ENCODE measurements at regions not wholly inside any gene's neighbourhood (a gene's known extent, or its start where the extent isn't known, plus 50 kb on each side); places are given as distances from the start of the nearest gene placed in this dataset.

GRCh38 chr18:28560331-28560730, 383.4 kb upstream of the CDH2 start:
- DNase-seq (ENCODE audit: low read depth, low spot score) (no peak), ATAC-seq (no peak), FAIRE-seq (no peak)
- no peaks in the 10 kb centered on the region for H3K4me1 ChIP-seq (ENCODE audit: control insufficient read depth, insufficient read depth, low read length)
- RAD21 ChIA-PET (ENCODE audit: unreplicated experiment) = no interaction called here
- H3K79me2 ChIP-seq (ENCODE audit: control insufficient read depth, insufficient read depth, low read length) = no peaks in the 10 kb centered on the region
- no peaks in the 10 kb centered on the region for H4K20me1 ChIP-seq (ENCODE audit: control insufficient read depth, insufficient read depth)
- POLR2A ChIA-PET = no interaction called here
- H3K27ac ChIP-seq (ENCODE audit: control insufficient read depth, insufficient read depth) = no peak overlapping the region
- no peaks in the 10 kb centered on the region for H3K27me3 ChIP-seq (replicated peaks in 1 of 2; ENCODE audit: control insufficient read depth in 2 of 2, insufficient read depth in 2 of 2, low read length in 1 of 2)
- BruUV-seq (replicated peaks) = no TSS peak
- H3K9ac ChIP-seq (ENCODE audit: control insufficient read depth, insufficient read depth, low read length) = no peak overlapping the region
- SMC1A ChIA-PET (ENCODE audit: uncharacterized antibody, unreplicated experiment) = interaction anchor here (0.6 kb wide), 1 partner anchor 24 kb away, joined by 4 read pairs; no protein-coding TSS in a partner anchor
- in situ Hi-C loops (cut with MboI) (no loop called here), intact Hi-C loops (cut with micrococcal nuclease; ENCODE audit: unreplicated experiment) (no loop called here)
- H3K4me2 ChIP-seq (ENCODE audit: control insufficient read depth, insufficient read depth) = no peak overlapping the region
- no peaks in the 10 kb centered on the region for H3K36me3 ChIP-seq (ENCODE audit: control insufficient read depth in 2 of 2, insufficient read depth in 2 of 2, low read length in 1 of 2)
- H2AFZ ChIP-seq (ENCODE audit: control insufficient read depth, low read depth, low read length) = no peak overlapping the region
- CTCF ChIA-PET = interaction anchor here (0.6 to 1.2 kb wide), 2 partner anchors 21 to 1680 kb away, joined by 3 read pairs; no protein-coding TSS in a partner anchor
- no peaks in the 10 kb centered on the region for H3K9me3 ChIP-seq (replicated peaks; ENCODE audit: control insufficient read depth, insufficient read depth, low read length)
- H3K4me3 ChIP-seq = no peak overlapping the region
- TF ChIP-seq TCF12 (IDR thresholded peaks at IDR 0.05; ENCODE audit: low read depth, low read length) = no peak
- no peak for TF ChIP-seq IRF5 (IDR thresholded peaks at IDR 0.05; ENCODE audit: borderline replicate concordance)
- TF ChIP-seq PBX3 (IDR thresholded peaks at IDR 0.05; ENCODE audit: insufficient replicate concordance, low read depth, low read length) = no peak

GRCh38 chr18:28559511-28559910, 382.6 kb upstream of the CDH2 start:
- DNase-seq (ENCODE audit: low read depth, low spot score) (no peak), FAIRE-seq (no peak), ATAC-seq (no peak)
- WGBS (ENCODE audit: insufficient coverage, insufficient replicate concordance, low lambda C conversion rate, missing lambda C conversion rate) = 0% methylated on average over 1 of the region's 1 CpG
- H4K20me1 ChIP-seq (ENCODE audit: control insufficient read depth, insufficient read depth) = no peaks in the 10 kb centered on the region
- POLR2A ChIA-PET = no interaction called here
- in situ Hi-C loops (cut with MboI) (no loop called here), intact Hi-C loops (cut with micrococcal nuclease; ENCODE audit: unreplicated experiment) (no loop called here)
- H3K4me3 ChIP-seq = no peak overlapping the region
- no peak for TF ChIP-seq TARDBP (IDR thresholded peaks at IDR 0.05; ENCODE audit: borderline replicate concordance)
- no peak for TF ChIP-seq FOS (IDR thresholded peaks at IDR 0.05; ENCODE audit: borderline replicate concordance, extremely low read depth, insufficient read length)
- no peak for TF ChIP-seq MEF2A (IDR thresholded peaks at IDR 0.05; ENCODE audit: insufficient read depth, low read depth, low read length)
- no peak overlapping the region for H2AFZ ChIP-seq (ENCODE audit: control insufficient read depth, low read depth, low read length)
- H3K9me3 ChIP-seq (replicated peaks; ENCODE audit: control insufficient read depth, insufficient read depth, low read length) = no peaks in the 10 kb centered on the region
- CTCF ChIA-PET = no interaction called here
- no peaks in the 10 kb centered on the region for H3K27me3 ChIP-seq (replicated peaks in 1 of 2; ENCODE audit: control insufficient read depth in 2 of 2, insufficient read depth in 2 of 2, low read length in 1 of 2)
- H3K79me2 ChIP-seq (ENCODE audit: control insufficient read depth, insufficient read depth, low read length) = no peaks in the 10 kb centered on the region
- BruUV-seq (replicated peaks) = no TSS peak
- H3K4me1 ChIP-seq (ENCODE audit: control insufficient read depth, insufficient read depth, low read length) = no peaks in the 10 kb centered on the region
- SMC1A ChIA-PET (ENCODE audit: uncharacterized antibody, unreplicated experiment) = no interaction called here
- H3K27ac ChIP-seq (ENCODE audit: control insufficient read depth, insufficient read depth) = no peak overlapping the region
- H3K36me3 ChIP-seq (ENCODE audit: control insufficient read depth in 2 of 2, insufficient read depth in 2 of 2, low read length in 1 of 2) = no peaks in the 10 kb centered on the region
- RAD21 ChIA-PET (ENCODE audit: unreplicated experiment) = no interaction called here
- no peak overlapping the region for H3K4me2 ChIP-seq (ENCODE audit: control insufficient read depth, insufficient read depth)
- H3K9ac ChIP-seq (ENCODE audit: control insufficient read depth, insufficient read depth, low read length) = no peak overlapping the region
